HCT116 (cell line): ENCODE measurements at regions not wholly inside any gene's neighbourhood (a gene's known extent, or its start where the extent isn't known, plus 50 kb on each side); places are given as distances from the start of the nearest gene placed in this dataset.

Source experiments
- ATAC-seq: fragments of 200-7000 bp; cut with Tn5 transposase; 2 replicates; pipeline ENCODE4 v1.9.1; 2020; ENCODE audit warnings: mild to moderate bottlenecking, moderate library complexity
- BruUV-seq: library from RNA; stranded (reverse); fragments of 400-500 nt; replicated peaks from 2 replicates; lab custom pipeline; 2021; lab: Mats Ljungman, UMichigan
- CTCF ChIA-PET: fragments of 300-600 bp; sonication (Branson Sonifier 250); formaldehyde crosslinking; loops from one replicate; lab custom pipeline; 2021; ENCODE audit warnings: antibody characterized with exemption; lab: Charles Lee
- POLR2A ChIA-PET: fragments of 300-600, 350-600 bp; sonication (Branson Sonifier 250); formaldehyde crosslinking; loops from one replicate; lab custom pipeline; 2021; ENCODE audit warnings: antibody characterized with exemption; lab: Charles Lee
- RAD21 ChIA-PET, 2 experiments: fragments of 300-600 bp; sonication (Branson Sonifier 250); formaldehyde crosslinking; loops; one replicate each; lab custom pipeline; 2023; ENCODE audit warnings: low total read pairs in 2 of 2; ENCODE audit not compliant: uncharacterized antibody in 2 of 2, unreplicated experiment in 2 of 2, low non-redundant PET in 1 of 2; lab: Charles Lee
- DNase-seq: peaks from one replicate; pipeline ENCODE4 v3.0.0-alpha.2; 2010; ENCODE audit warnings: low read depth, low spot score
- H2AFZ ChIP-seq: fragments of 200-600 bp; shearing (Covaris generic), sonication (generic); 2 replicates; pipeline ENCODE4 v1.6.1; 2017; ENCODE audit warnings: low read depth, mixed run types, mixed read lengths, antibody characterized with exemption, low read length; ENCODE audit not compliant: poor library complexity, severe bottlenecking
- H3K27ac ChIP-seq: 2 replicates; pipeline ENCODE4 v1.5.1; 2012; ENCODE audit warnings: low read depth, low read length
- H3K27me3 ChIP-seq: fragments of 200-600 bp; sonication (generic); 2 replicates; pipeline ENCODE4 v1.6.1; 2016; ENCODE audit warnings: mixed run types, low read length, mixed read lengths; ENCODE audit not compliant: insufficient read depth
- H3K36me3 ChIP-seq, 2 experiments: fragments of 200-500 bp in 1 of 2; fragments of 200-600 bp in 1 of 2; sonication (Bioruptor generic) in 1 of 2; sonication (generic) in 1 of 2; 2 replicates each; pipeline versions ENCODE4 v1.5.1 to v1.6.1; 2014 to 2016; ENCODE audit warnings: low read length in 2 of 2, inconsistent platforms in 1 of 2, mixed read lengths in 1 of 2, mixed run types in 1 of 2; ENCODE audit not compliant: insufficient read depth in 2 of 2, control insufficient read depth in 1 of 2
- H3K4me1 ChIP-seq, 2 experiments: fragments of 200-600 bp in 1 of 2; sonication (generic) in 1 of 2; 2 replicates each; pipeline versions ENCODE4 v1.5.1 to v1.6.1; 2012 to 2017; ENCODE audit warnings: low read length in 2 of 2, inconsistent platforms in 1 of 2, mild to moderate bottlenecking in 1 of 2, mixed read lengths in 1 of 2, mixed run types in 1 of 2, moderate library complexity in 1 of 2; ENCODE audit not compliant: insufficient read depth in 2 of 2, control insufficient read depth in 1 of 2
- H3K4me2 ChIP-seq: fragments of 200-600 bp; sonication (generic); 2 replicates; pipeline ENCODE4 v1.6.1; 2017; ENCODE audit warnings: mixed run types, low read length, mixed read lengths
- H3K4me3 ChIP-seq, 2 experiments: fragments of 200-600 bp in 1 of 2; sonication (generic) in 1 of 2; replicated peaks in 1 of 2; 2 replicates each; pipeline ENCODE4 v1.5.1; 2011 to 2016; ENCODE audit warnings: low read length in 2 of 2, control low read depth in 1 of 2, low read depth in 1 of 2, mild to moderate bottlenecking in 1 of 2, mixed read lengths in 1 of 2, mixed run types in 1 of 2
- H3K79me2 ChIP-seq: fragments of 200-600 bp; sonication (generic); 2 replicates; pipeline ENCODE4 v1.6.1; 2017; ENCODE audit warnings: mild to moderate bottlenecking, mixed run types, low read length, moderate library complexity, mixed read lengths; ENCODE audit not compliant: insufficient read depth
- H3K9ac ChIP-seq: fragments of 200-600 bp; sonication (generic); 2 replicates; pipeline ENCODE4 v1.6.1; 2016; ENCODE audit warnings: low read length, mixed read lengths
- H3K9me2 ChIP-seq: fragments of 200-600 bp; sonication (generic), shearing (Covaris generic); 2 replicates; pipeline ENCODE4 v1.6.1; 2017; ENCODE audit warnings: mixed run types, mild to moderate bottlenecking, moderate library complexity; ENCODE audit not compliant: insufficient read depth
- H3K9me3 ChIP-seq, 2 experiments: fragments of 200-500 bp in 1 of 2; fragments of 200-600 bp in 1 of 2; sonication (Bioruptor generic) in 1 of 2; sonication (generic) in 1 of 2; 2 replicates each; pipeline ENCODE4 v1.6.1; 2014 to 2017; ENCODE audit warnings: low read length in 2 of 2, mixed read lengths in 2 of 2, inconsistent platforms in 1 of 2, low read depth in 1 of 2, mild to moderate bottlenecking in 1 of 2, mixed run types in 1 of 2, moderate library complexity in 1 of 2; ENCODE audit not compliant: control insufficient read depth in 1 of 2, insufficient read depth in 1 of 2
- H4K20me1 ChIP-seq: fragments of 200-600 bp; sonication (generic), shearing (Covaris generic); 2 replicates; pipeline ENCODE4 v1.6.1; 2017; ENCODE audit warnings: mixed run types, mild to moderate bottlenecking, moderate library complexity; ENCODE audit not compliant: insufficient read depth
- ATF3 ChIP-seq: IDR thresholded peaks from 2 replicates; pipeline ENCODE4 v1.6.1; 2012
- EZH2phosphoT487 ChIP-seq: fragments of 200-600 bp; IDR thresholded peaks from 2 replicates; pipeline ENCODE4 v1.6.1; 2018; ENCODE audit warnings: antibody characterized with exemption, borderline replicate concordance
- FOSL1 ChIP-seq: IDR thresholded peaks from 2 replicates; pipeline ENCODE4 v1.6.1; 2012; ENCODE audit warnings: low read depth
- MAX ChIP-seq: IDR thresholded peaks from 2 replicates; pipeline ENCODE4 v1.6.1; 2012
- POLR2AphosphoS5 ChIP-seq: IDR thresholded peaks from 2 replicates; pipeline ENCODE4 v1.6.1; 2011; ENCODE audit warnings: mild to moderate bottlenecking, low read depth, low read length, moderate library complexity
- SP1 ChIP-seq: IDR thresholded peaks from 2 replicates; pipeline ENCODE4 v1.6.1; 2012; ENCODE audit warnings: low read depth
- ZBTB33 ChIP-seq: IDR thresholded peaks from 2 replicates; pipeline ENCODE4 v1.6.1; 2011; ENCODE audit warnings: mild to moderate bottlenecking, low read length, moderate library complexity; ENCODE audit not compliant: insufficient replicate concordance; ENCODE audit errors: extremely low read depth
- ZFX ChIP-seq: fragments of 450-650 bp; IDR thresholded peaks from 2 replicates; pipeline ENCODE4 v1.6.1; 2017
- ZNF274 ChIP-seq: fragments of 200-500 bp; sonication (Bioruptor generic); IDR thresholded peaks from 2 replicates; pipeline ENCODE4 v1.6.1; 2014; ENCODE audit warnings: mild to moderate bottlenecking, low read depth, low read length, inconsistent platforms
- intact Hi-C: fragments of 100-400 bp; cut with micrococcal nuclease; formaldehyde crosslinking; loops from 2 replicates; pipeline ENCODE4 v1.10.0; 2022

GRCh38 chr20:59435518-59435917 is 135.1 kb downstream of the EDN3 start:
- Histone ChIP-seq H3K4me2 (no peak overlapping the region), H3K79me2 (no peaks in the 10 kb centered on the region), H3K27ac (no peak overlapping the region), H3K9me2 (no peaks in the 10 kb centered on the region), H3K27me3 (peaks cover 21% of the 10 kb centered on the region), H3K9me3 (no peaks in the 10 kb centered on the region), H2AFZ (no peak overlapping the region), H4K20me1 (no peaks in the 10 kb centered on the region), H3K36me3 (no peaks in the 10 kb centered on the region), H3K9ac (no peak overlapping the region), H3K4me1 (no peaks in the 10 kb centered on the region), H3K4me3 (no peak overlapping the region)
- TF ChIP-seq ATF3, result no peak
- TF ChIP-seq ZNF274, result no peak
- no peak for TF ChIP-seq ZFX
- TF ChIP-seq POLR2AphosphoS5, result no peak
- TF ChIP-seq MAX, result no peak
- no peak for TF ChIP-seq SP1
- no peak for TF ChIP-seq EZH2phosphoT487
- TF ChIP-seq ZBTB33, result no peak
- TF ChIP-seq FOSL1, result no peak
- ChIA-PET POLR2A (no interaction called here), CTCF (no interaction called here), RAD21 (no interaction called here)
- intact Hi-C loops, result no loop called here
- no peak for ATAC-seq
- DNase-seq, result no peak
- no TSS peak for BruUV-seq
